A549 (cell line): ENCODE measurements at regions not wholly inside any gene's neighbourhood (a gene's known extent, or its start where the extent isn't known, plus 50 kb on each side); places are given as distances from the start of the nearest gene placed in this dataset.

Experiments used
- BCL3 ChIP-seq: fragments of >200 bp; sonication (Bioruptor Twin); formaldehyde crosslinking; IDR thresholded peaks from 3 replicates; pipeline ENCODE4 v1.6.1; 2016
- CTCF ChIP-seq: fragments of >200 bp; sonication (Bioruptor Twin); formaldehyde crosslinking; IDR thresholded peaks from 3 replicates; pipeline ENCODE4 v1.5.1; 2016
- HMGXB4 ChIP-seq: fragments of 250-450 bp; sonication (Bioruptor Pico); IDR thresholded peaks from 2 replicates; pipeline ENCODE4 v1.5.0; 2021; ENCODE audit warnings: mild to moderate bottlenecking, moderate library complexity, borderline replicate concordance
- JUNB ChIP-seq: fragments of >200 bp; sonication (Bioruptor Twin); formaldehyde crosslinking; IDR thresholded peaks from 2 replicates; pipeline ENCODE4 v1.6.1; 2016
- KDM1A ChIP-seq: fragments of 200-600 bp; sonication (generic); IDR thresholded peaks from 2 replicates; pipeline ENCODE4 v1.6.1; 2016; ENCODE audit warnings: low read depth, mild to moderate bottlenecking
- MAZ ChIP-seq: fragments of 150-350 bp; IDR thresholded peaks from 2 replicates; pipeline ENCODE4 v1.6.1; 2014; ENCODE audit warnings: antibody characterized with exemption, low read depth, low read length, borderline replicate concordance
- PBX3 ChIP-seq: IDR thresholded peaks from 2 replicates; pipeline ENCODE4 v1.6.1; 2012
- POLR2A ChIP-seq: IDR thresholded peaks from 2 replicates; pipeline ENCODE4 v1.6.1; 2012; ENCODE audit warnings: mild to moderate bottlenecking, low read length
- REST ChIP-seq: fragments of 200-600 bp; sonication (generic); IDR thresholded peaks from 2 replicates; pipeline ENCODE4 v1.6.1; 2016; ENCODE audit warnings: antibody characterized with exemption, mild to moderate bottlenecking, moderate library complexity

GRCh38 chr2:120620025-120620793 is 115.5 kb upstream of the GLI2 start:
- no peak for TF ChIP-seq KDM1A
- no peak for TF ChIP-seq HMGXB4 (CRISPR knock-in tag)
- no peak for TF ChIP-seq PBX3
- no peak for TF ChIP-seq POLR2A
- TF ChIP-seq BCL3: no peak
- no peak for TF ChIP-seq REST
- no peak for TF ChIP-seq CTCF
- no peak for TF ChIP-seq MAZ
- no peak for TF ChIP-seq JUNB
